ENCODE measurements at regions not wholly inside any gene's neighbourhood (a gene's known extent, or its start where the extent isn't known, plus 50 kb on each side); places are given as distances from the start of the nearest gene placed in this dataset.

DNA sequence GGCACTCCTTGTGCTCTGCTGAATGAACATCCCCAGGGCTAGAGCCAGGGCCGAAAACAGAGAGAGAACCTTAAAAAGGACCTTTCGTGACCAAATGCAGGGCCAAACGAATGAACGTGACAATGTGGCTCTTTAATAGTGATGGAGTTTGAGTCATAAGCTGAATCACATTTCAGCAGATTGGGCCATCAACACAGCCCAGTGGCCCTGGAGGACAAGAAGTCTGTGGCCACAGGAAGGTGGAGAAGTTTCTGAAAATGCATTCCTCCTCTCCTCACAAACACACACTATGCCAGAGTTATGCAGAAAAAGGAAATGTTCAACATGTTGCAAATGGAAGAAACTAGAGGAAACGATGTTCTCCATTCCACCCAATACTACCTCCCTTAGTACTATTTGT, 415.8 kb downstream of the HRH4 start:
- H4K8ac ChIP-seq (ENCODE audit: low read depth, low read length), result no peak overlapping the region
- H2AK5ac ChIP-seq (ENCODE audit: low read length), result no peak overlapping the region
- H3K36me3 ChIP-seq (ENCODE audit: control insufficient read depth in 1 of 2, insufficient read depth in 2 of 2, low read length in 2 of 2), result no peaks in the 10 kb centered on the region
- H3K27me3 ChIP-seq (ENCODE audit: insufficient read depth, low read length), result no peaks in the 10 kb centered on the region
- H2BK5ac ChIP-seq (ENCODE audit: low read depth, low read length, poor library complexity), result no peak overlapping the region
- H3K4me2 ChIP-seq (ENCODE audit: low read length), result no peak overlapping the region
- H3K79me1 ChIP-seq (ENCODE audit: low read length), result peaks cover 2% of the 10 kb centered on the region
- no peak overlapping the region for H3K23ac ChIP-seq (ENCODE audit: low read length)
- no peak overlapping the region for H3K9ac ChIP-seq (ENCODE audit: low read length)
- H3K4ac ChIP-seq (ENCODE audit: low read depth, low read length), result no peak overlapping the region
- H4K12ac ChIP-seq (ENCODE audit: low read depth, low read length), result no peak overlapping the region
- no peak overlapping the region for H3K18ac ChIP-seq (ENCODE audit: low read length)
- WGBS (ENCODE audit: extremely low coverage, insufficient coverage, insufficient read length), result no CpG with 5 or more reads among the region's 5 CpGs
- H2AFZ ChIP-seq (ENCODE audit: insufficient read depth, low read length, poor library complexity), result no peak overlapping the region
- H3K79me2 ChIP-seq (ENCODE audit: control insufficient read depth, insufficient read depth, low read length, poor library complexity), result no peaks in the 10 kb centered on the region
- no peak overlapping the region for H2BK12ac ChIP-seq (ENCODE audit: low read length)
- no peak overlapping the region for H4K91ac ChIP-seq (ENCODE audit: low read depth, low read length)
- H3K14ac ChIP-seq (ENCODE audit: low read length), result no peak overlapping the region
- no peak overlapping the region for H3K4me3 ChIP-seq (ENCODE audit: low read depth, low read length)
- no peak for DNase-seq
- no peak overlapping the region for H3K27ac ChIP-seq (ENCODE audit: low read depth, low read length)
- H3K9me3 ChIP-seq (ENCODE audit: insufficient read depth, low read depth, low read length), result no peaks in the 10 kb centered on the region
- H3K4me1 ChIP-seq (ENCODE audit: control insufficient read depth in 1 of 2, insufficient read depth in 2 of 2, low read length in 2 of 2), result peaks cover 3% of the 10 kb centered on the region in 2 experiments
- H2BK120ac ChIP-seq (ENCODE audit: insufficient read depth, low read length, poor library complexity), result no peak overlapping the region

DNA sequence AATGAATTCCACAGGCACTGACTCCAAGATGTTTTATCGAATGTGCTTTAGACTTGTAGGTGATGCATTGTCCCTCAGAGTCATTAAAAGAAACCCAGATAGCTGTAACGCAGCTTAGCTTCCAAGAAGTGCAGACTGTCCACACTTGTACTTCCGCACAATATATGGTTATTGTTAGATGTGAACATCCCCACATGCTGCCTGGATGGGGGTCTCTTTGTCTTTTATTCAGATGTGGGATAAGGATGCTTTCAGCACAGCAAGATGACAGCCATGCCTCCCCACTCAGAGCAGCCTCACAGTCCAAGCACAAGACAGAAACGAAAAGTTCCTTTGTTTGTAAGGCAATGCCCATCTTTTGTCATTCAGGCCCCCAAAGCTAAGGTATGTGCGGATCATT, 416.6 kb downstream of the HRH4 start:
- H3K79me2 ChIP-seq (ENCODE audit: control insufficient read depth, insufficient read depth, low read length, poor library complexity), result no peaks in the 10 kb centered on the region
- H2BK120ac ChIP-seq (ENCODE audit: insufficient read depth, low read length, poor library complexity), result no peak overlapping the region
- no peak overlapping the region for H4K91ac ChIP-seq (ENCODE audit: low read depth, low read length)
- H3K4me1 ChIP-seq (ENCODE audit: control insufficient read depth in 1 of 2, insufficient read depth in 2 of 2, low read length in 2 of 2), result peaks cover 3% of the 10 kb centered on the region in 2 experiments
- H3K36me3 ChIP-seq (ENCODE audit: control insufficient read depth in 1 of 2, insufficient read depth in 2 of 2, low read length in 2 of 2), result no peaks in the 10 kb centered on the region
- H2AFZ ChIP-seq (ENCODE audit: insufficient read depth, low read length, poor library complexity), result no peak overlapping the region
- no peak overlapping the region for H3K9ac ChIP-seq (ENCODE audit: low read length)
- no peak overlapping the region for H3K18ac ChIP-seq (ENCODE audit: low read length)
- H3K4ac ChIP-seq (ENCODE audit: low read depth, low read length), result no peak overlapping the region
- no peak overlapping the region for H3K4me3 ChIP-seq (ENCODE audit: low read depth, low read length)
- no peak overlapping the region for H4K8ac ChIP-seq (ENCODE audit: low read depth, low read length)
- no peak overlapping the region for H3K27ac ChIP-seq (ENCODE audit: low read depth, low read length)
- H3K9me3 ChIP-seq (ENCODE audit: insufficient read depth, low read depth, low read length), result no peaks in the 10 kb centered on the region
- no peak overlapping the region for H2BK5ac ChIP-seq (ENCODE audit: low read depth, low read length, poor library complexity)
- WGBS (ENCODE audit: extremely low coverage, insufficient coverage, insufficient read length), result no CpG with 5 or more reads among the region's 5 CpGs
- H3K14ac ChIP-seq (ENCODE audit: low read length), result no peak overlapping the region
- H2BK12ac ChIP-seq (ENCODE audit: low read length), result no peak overlapping the region
- no peak overlapping the region for H4K12ac ChIP-seq (ENCODE audit: low read depth, low read length)
- DNase-seq, result no peak
- H3K23ac ChIP-seq (ENCODE audit: low read length), result no peak overlapping the region
- no peak overlapping the region for H2AK5ac ChIP-seq (ENCODE audit: low read length)
- no peaks in the 10 kb centered on the region for H3K27me3 ChIP-seq (ENCODE audit: insufficient read depth, low read length)
- peaks cover 2% of the 10 kb centered on the region for H3K79me1 ChIP-seq (ENCODE audit: low read length)
- H3K4me2 ChIP-seq (ENCODE audit: low read length), result no peak overlapping the region

GRCh38 chr18:24877546-24877945, 417.1 kb downstream of the HRH4 start:
- H3K79me2 ChIP-seq (ENCODE audit: control insufficient read depth, insufficient read depth, low read length, poor library complexity), result no peaks in the 10 kb centered on the region
- no peak for DNase-seq
- no peak overlapping the region for H3K4ac ChIP-seq (ENCODE audit: low read depth, low read length)
- H3K79me1 ChIP-seq (ENCODE audit: low read length), result peaks cover 2% of the 10 kb centered on the region
- no peak overlapping the region for H3K23ac ChIP-seq (ENCODE audit: low read length)
- no peaks in the 10 kb centered on the region for H3K9me3 ChIP-seq (ENCODE audit: insufficient read depth, low read depth, low read length)
- H3K18ac ChIP-seq (ENCODE audit: low read length), result no peak overlapping the region
- no peak overlapping the region for H2BK12ac ChIP-seq (ENCODE audit: low read length)
- no peak overlapping the region for H4K8ac ChIP-seq (ENCODE audit: low read depth, low read length)
- H3K4me3 ChIP-seq (ENCODE audit: low read depth, low read length), result no peak overlapping the region
- WGBS (ENCODE audit: extremely low coverage, insufficient coverage, insufficient read length), result no CpG with 5 or more reads among the region's 6 CpGs
- no peak overlapping the region for H3K4me2 ChIP-seq (ENCODE audit: low read length)
- H2BK5ac ChIP-seq (ENCODE audit: low read depth, low read length, poor library complexity), result no peak overlapping the region
- peaks cover 3% of the 10 kb centered on the region in 2 experiments for H3K4me1 ChIP-seq (ENCODE audit: control insufficient read depth in 1 of 2, insufficient read depth in 2 of 2, low read length in 2 of 2)
- no peak overlapping the region for H2BK120ac ChIP-seq (ENCODE audit: insufficient read depth, low read length, poor library complexity)
- no peak overlapping the region for H4K12ac ChIP-seq (ENCODE audit: low read depth, low read length)
- H3K14ac ChIP-seq (ENCODE audit: low read length), result no peak overlapping the region
- H4K91ac ChIP-seq (ENCODE audit: low read depth, low read length), result no peak overlapping the region
- no peaks in the 10 kb centered on the region for H3K27me3 ChIP-seq (ENCODE audit: insufficient read depth, low read length)
- H3K27ac ChIP-seq (ENCODE audit: low read depth, low read length), result no peak overlapping the region
- no peaks in the 10 kb centered on the region for H3K36me3 ChIP-seq (ENCODE audit: control insufficient read depth in 1 of 2, insufficient read depth in 2 of 2, low read length in 2 of 2)
- no peak overlapping the region for H2AFZ ChIP-seq (ENCODE audit: insufficient read depth, low read length, poor library complexity)
- H3K9ac ChIP-seq (ENCODE audit: low read length), result no peak overlapping the region
- H2AK5ac ChIP-seq (ENCODE audit: low read length), result no peak overlapping the region

GRCh38 chr18:24878289-24878688, 417.9 kb downstream of the HRH4 start:
- no peak overlapping the region for H2AK5ac ChIP-seq (ENCODE audit: low read length)
- H4K8ac ChIP-seq (ENCODE audit: low read depth, low read length), result no peak overlapping the region
- H2BK12ac ChIP-seq (ENCODE audit: low read length), result no peak overlapping the region
- no peak overlapping the region for H2BK120ac ChIP-seq (ENCODE audit: insufficient read depth, low read length, poor library complexity)
- no peak overlapping the region for H4K12ac ChIP-seq (ENCODE audit: low read depth, low read length)
- no peak overlapping the region for H4K91ac ChIP-seq (ENCODE audit: low read depth, low read length)
- H3K18ac ChIP-seq (ENCODE audit: low read length), result no peak overlapping the region
- H3K79me1 ChIP-seq (ENCODE audit: low read length), result peaks cover 2% of the 10 kb centered on the region
- H3K27me3 ChIP-seq (ENCODE audit: insufficient read depth, low read length), result no peaks in the 10 kb centered on the region
- H3K27ac ChIP-seq (ENCODE audit: low read depth, low read length), result no peak overlapping the region
- no peak overlapping the region for H3K4me2 ChIP-seq (ENCODE audit: low read length)
- H3K9ac ChIP-seq (ENCODE audit: low read length), result no peak overlapping the region
- no peak overlapping the region for H2BK5ac ChIP-seq (ENCODE audit: low read depth, low read length, poor library complexity)
- H2AFZ ChIP-seq (ENCODE audit: insufficient read depth, low read length, poor library complexity), result no peak overlapping the region
- DNase-seq, result peak; percentile 12 to 48
- no peak overlapping the region for H3K14ac ChIP-seq (ENCODE audit: low read length)
- peaks cover 3% of the 10 kb centered on the region in 2 experiments for H3K4me1 ChIP-seq (ENCODE audit: control insufficient read depth in 1 of 2, insufficient read depth in 2 of 2, low read length in 2 of 2)
- WGBS (ENCODE audit: extremely low coverage, insufficient coverage, insufficient read length), result no CpG with 5 or more reads among the region's 4 CpGs
- no peaks in the 10 kb centered on the region for H3K79me2 ChIP-seq (ENCODE audit: control insufficient read depth, insufficient read depth, low read length, poor library complexity)
- no peak overlapping the region for H3K4ac ChIP-seq (ENCODE audit: low read depth, low read length)
- H3K4me3 ChIP-seq (ENCODE audit: low read depth, low read length), result no peak overlapping the region
- no peaks in the 10 kb centered on the region for H3K36me3 ChIP-seq (ENCODE audit: control insufficient read depth in 1 of 2, insufficient read depth in 2 of 2, low read length in 2 of 2)
- no peak overlapping the region for H3K23ac ChIP-seq (ENCODE audit: low read length)
- H3K9me3 ChIP-seq (ENCODE audit: insufficient read depth, low read depth, low read length), result no peaks in the 10 kb centered on the region
